ENCODE measurements at regions not wholly inside any gene's neighbourhood (a gene's known extent, or its start where the extent isn't known, plus 50 kb on each side); places are given as distances from the start of the nearest gene placed in this dataset.

DNA sequence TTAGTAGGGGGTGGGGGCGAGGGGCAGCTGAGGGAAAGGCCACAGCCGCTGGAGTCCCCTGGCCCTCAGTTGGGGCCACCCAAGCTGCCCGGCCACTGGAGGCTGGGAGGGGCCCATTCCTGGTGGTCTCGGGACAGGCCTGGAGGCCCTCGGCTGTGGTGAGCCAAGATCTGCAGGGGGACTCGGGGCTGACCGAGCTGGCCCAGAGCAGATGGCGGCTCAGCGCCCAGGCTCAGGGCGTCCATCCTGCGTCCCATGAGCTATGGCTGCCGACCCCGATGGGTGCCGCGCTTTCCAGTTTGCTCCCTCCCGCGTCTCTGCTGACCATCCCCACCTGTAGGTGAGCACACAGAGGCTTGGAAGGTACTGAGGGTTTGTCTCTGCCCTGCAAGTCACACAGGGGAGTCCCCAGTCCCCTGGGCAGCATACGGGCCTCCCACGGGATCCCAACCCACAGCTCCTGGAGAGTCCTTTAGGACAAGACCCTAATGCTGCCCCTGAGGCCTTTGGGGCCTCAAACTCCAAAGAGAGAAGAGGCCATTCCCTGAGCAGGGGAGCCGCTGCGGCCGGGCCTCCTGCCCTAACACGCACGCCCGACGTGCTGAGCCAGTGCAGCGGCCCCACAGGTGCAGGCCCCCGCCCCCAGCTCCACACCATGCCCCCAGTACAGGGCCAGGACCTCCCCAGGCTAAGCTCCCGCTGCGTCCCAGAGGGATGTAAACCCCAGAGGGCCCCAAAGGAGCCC is 107.2 kb downstream of the MICALL2 start:
- Histone ChIP-seq H3K27ac (ENCODE audit: low read depth in 1 of 2, low read length in 2 of 2) (no peak overlapping the region), H3K9ac (ENCODE audit: insufficient read depth, low read length, poor library complexity, severe bottlenecking) (no peak overlapping the region), H3K36me3 (replicated peaks in 1 of 2; ENCODE audit: control insufficient read depth in 1 of 2, insufficient read depth in 2 of 2, low read length in 2 of 2) (no peaks in the 10 kb centered on the region), H2AFZ (ENCODE audit: insufficient read depth, low read depth, low read length, poor library complexity, severe bottlenecking) (no peak overlapping the region), H4K20me1 (ENCODE audit: insufficient read depth, low read length) (no peaks in the 10 kb centered on the region), H3K79me2 (ENCODE audit: insufficient read depth, low read length) (no peaks in the 10 kb centered on the region), H3K9me3 (replicated peaks in 1 of 2; ENCODE audit: control insufficient read depth in 1 of 2, insufficient read depth in 1 of 2, low read length in 2 of 2) (no peaks in the 10 kb centered on the region), H3K4me3 (replicated peaks in 1 of 3; ENCODE audit: low read depth in 2 of 3, low read length in 3 of 3) (no peak overlapping the region), H3K4me2 (replicated peaks; ENCODE audit: extremely low read depth, low read length, poor library complexity, severe bottlenecking) (no peak overlapping the region), H3K27me3 (ENCODE audit: control insufficient read depth in 2 of 2, insufficient read depth in 2 of 2, low read length in 2 of 2) (no peaks in the 10 kb centered on the region), H3K4me1 (ENCODE audit: control insufficient read depth in 1 of 2, insufficient read depth in 2 of 2, low read length in 2 of 2) (no peaks in the 10 kb centered on the region)
- TF ChIP-seq, protein P1, sequence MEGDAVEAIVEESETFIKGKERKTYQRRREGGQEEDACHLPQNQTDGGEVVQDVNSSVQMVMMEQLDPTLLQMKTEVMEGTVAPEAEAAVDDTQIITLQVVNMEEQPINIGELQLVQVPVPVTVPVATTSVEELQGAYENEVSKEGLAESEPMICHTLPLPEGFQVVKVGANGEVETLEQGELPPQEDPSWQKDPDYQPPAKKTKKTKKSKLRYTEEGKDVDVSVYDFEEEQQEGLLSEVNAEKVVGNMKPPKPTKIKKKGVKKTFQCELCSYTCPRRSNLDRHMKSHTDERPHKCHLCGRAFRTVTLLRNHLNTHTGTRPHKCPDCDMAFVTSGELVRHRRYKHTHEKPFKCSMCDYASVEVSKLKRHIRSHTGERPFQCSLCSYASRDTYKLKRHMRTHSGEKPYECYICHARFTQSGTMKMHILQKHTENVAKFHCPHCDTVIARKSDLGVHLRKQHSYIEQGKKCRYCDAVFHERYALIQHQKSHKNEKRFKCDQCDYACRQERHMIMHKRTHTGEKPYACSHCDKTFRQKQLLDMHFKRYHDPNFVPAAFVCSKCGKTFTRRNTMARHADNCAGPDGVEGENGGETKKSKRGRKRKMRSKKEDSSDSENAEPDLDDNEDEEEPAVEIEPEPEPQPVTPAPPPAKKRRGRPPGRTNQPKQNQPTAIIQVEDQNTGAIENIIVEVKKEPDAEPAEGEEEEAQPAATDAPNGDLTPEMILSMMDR (IDR thresholded peaks at IDR 0.05): no peak
- peaks cover 0 to 2% (median 0%) of the 10 kb centered on the region in 7 donors for H3K9me3 Mint-ChIP-seq
- no peak for DNase-seq
- no peaks in the 10 kb centered on the region for H3K4me1 Mint-ChIP-seq
- no peaks in the 10 kb centered on the region for H3K36me3 Mint-ChIP-seq
- WGBS (ENCODE audit: insufficient coverage): 92% methylated on average over 22 of the region's 30 CpGs
- intact Hi-C loops (cut with micrococcal nuclease): no loop called here
- no peak overlapping the region for H3K27ac Mint-ChIP-seq
- no peak overlapping the region for H3K4me3 Mint-ChIP-seq
- H3K27me3 Mint-ChIP-seq (ENCODE audit: low read depth in 3 of 3): peaks cover 3 to 16% (median 9%) of the 10 kb centered on the region in 3 donors

DNA sequence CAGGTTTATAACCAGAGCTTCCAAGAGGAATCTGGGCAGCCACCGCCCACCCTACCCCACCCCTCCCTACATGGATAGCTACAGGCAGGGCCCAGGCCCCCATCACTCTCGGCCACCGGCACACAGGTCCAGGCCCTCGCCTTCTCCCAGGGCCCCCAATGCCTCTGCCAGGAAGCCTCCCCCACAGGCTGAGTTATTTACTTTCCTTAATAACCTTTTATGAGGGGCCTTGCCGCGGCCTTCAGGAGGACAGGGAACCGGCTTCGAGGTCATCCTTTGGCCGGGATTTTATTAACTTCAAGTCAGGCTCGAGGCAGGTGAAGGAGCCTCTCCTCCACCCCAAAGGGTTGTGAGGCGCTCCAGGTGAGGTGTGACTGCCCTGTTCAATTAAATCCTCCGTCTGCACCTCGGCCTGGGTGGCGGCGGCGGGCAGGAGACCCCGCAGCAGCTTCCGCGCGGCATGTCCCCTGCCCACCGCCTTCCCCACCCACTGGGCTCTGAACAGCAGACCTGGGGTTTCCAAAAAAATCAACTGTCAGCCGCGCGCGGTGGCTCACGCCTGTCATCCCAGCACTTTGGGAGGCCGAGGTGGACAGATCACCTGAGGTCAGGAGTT is 106.5 kb downstream of the MICALL2 start:
- Mint-ChIP-seq H3K27me3 (ENCODE audit: low read depth in 3 of 3) (peaks cover 3 to 10% (median 8%) of the 10 kb centered on the region in 3 donors), H3K4me1 (no peaks in the 10 kb centered on the region), H3K36me3 (no peaks in the 10 kb centered on the region), H3K9me3 (peaks cover 0 to 4% (median 0%) of the 10 kb centered on the region in 7 donors), H3K27ac (no peak overlapping the region), H3K4me3 (no peak overlapping the region)
- no peaks in the 10 kb centered on the region for H3K36me3 ChIP-seq (replicated peaks in 1 of 2; ENCODE audit: control insufficient read depth in 1 of 2, insufficient read depth in 2 of 2, low read length in 2 of 2)
- H3K4me3 ChIP-seq (replicated peaks in 1 of 3; ENCODE audit: low read depth in 2 of 3, low read length in 3 of 3): no peak overlapping the region
- no peak overlapping the region for H2AFZ ChIP-seq (ENCODE audit: insufficient read depth, low read depth, low read length, poor library complexity, severe bottlenecking)
- H3K9ac ChIP-seq (ENCODE audit: insufficient read depth, low read length, poor library complexity, severe bottlenecking): no peak overlapping the region
- 84% methylated on average over 11 of the region's 27 CpGs for WGBS (ENCODE audit: insufficient coverage)
- no peak for DNase-seq
- TF ChIP-seq, protein P1 (IDR thresholded peaks at IDR 0.05): no peak
- no peaks in the 10 kb centered on the region for H4K20me1 ChIP-seq (ENCODE audit: insufficient read depth, low read length)
- intact Hi-C loops (cut with micrococcal nuclease): no loop called here
- H3K27ac ChIP-seq (ENCODE audit: low read depth in 1 of 2, low read length in 2 of 2): no peak overlapping the region
- no peaks in the 10 kb centered on the region for H3K27me3 ChIP-seq (ENCODE audit: control insufficient read depth in 2 of 2, insufficient read depth in 2 of 2, low read length in 2 of 2)
- H3K4me1 ChIP-seq (ENCODE audit: control insufficient read depth in 1 of 2, insufficient read depth in 2 of 2, low read length in 2 of 2): no peaks in the 10 kb centered on the region
- no peaks in the 10 kb centered on the region for H3K79me2 ChIP-seq (ENCODE audit: insufficient read depth, low read length)
- H3K4me2 ChIP-seq (replicated peaks; ENCODE audit: extremely low read depth, low read length, poor library complexity, severe bottlenecking): no peak overlapping the region
- no peaks in the 10 kb centered on the region for H3K9me3 ChIP-seq (replicated peaks in 1 of 2; ENCODE audit: control insufficient read depth in 1 of 2, insufficient read depth in 1 of 2, low read length in 2 of 2)

All from CD14-positive monocyte (primary cell).